ENCODE measurements at regions not wholly inside any gene's neighbourhood (a gene's known extent, or its start where the extent isn't known, plus 50 kb on each side); places are given as distances from the start of the nearest gene placed in this dataset.

- TF ChIP-seq POLR2AphosphoS5 (IDR thresholded peaks at IDR 0.05): no peak
- TF ChIP-seq CTCF (IDR thresholded peaks at IDR 0.05): no peak
- no peak for TF ChIP-seq EP300 (IDR thresholded peaks at IDR 0.05)
- TF ChIP-seq POLR2A (IDR thresholded peaks at IDR 0.05): no peak
Measured at GRCh38 chr1:187157115-187157514, 328.4 kb downstream of the PLA2G4A start.

Measured in sigmoid colon (tissue), 4 donors.